Activated CD4-positive, alpha-beta T cell treated with anti-CD3 and anti-CD28 coated beads for 36 hours (primary cell): ENCODE measurements at regions not wholly inside any gene's neighbourhood (a gene's known extent, or its start where the extent isn't known, plus 50 kb on each side); places are given as distances from the start of the nearest gene placed in this dataset.

Experiments
- ATAC-seq: fragments of 200-7000 bp; cut with Tn5 transposase; one replicate; pipeline ENCODE4 v1.10.0; 2021; ENCODE audit warnings: mild to moderate bottlenecking, moderate library complexity
- CTCF ChIA-PET: fragments of 350-600 bp; sonication (Branson Sonifier 250); formaldehyde crosslinking; loops from one replicate; lab custom pipeline; 2021; ENCODE audit warnings: antibody characterized with exemption; lab: Charles Lee
- POLR2A ChIA-PET: fragments of 350-600 bp; sonication (Branson Sonifier 250); formaldehyde crosslinking; loops from one replicate; lab custom pipeline; 2021; ENCODE audit warnings: antibody characterized with exemption, inconsistent platforms; lab: Charles Lee
- DNase-seq: peaks from one replicate; pipeline ENCODE4 v3.0.0-alpha.2; 2020
- H3K27ac Mint-ChIP-seq: one replicate; pipeline ENCODE4 v1.8.0; 2021; ENCODE audit warnings: mixed read lengths
- H3K27me3 Mint-ChIP-seq: one replicate; pipeline ENCODE4 v1.8.0; 2021; ENCODE audit warnings: mixed read lengths
- H3K36me3 Mint-ChIP-seq: one replicate; pipeline ENCODE4 v1.8.0; 2021; ENCODE audit warnings: low read depth, mixed read lengths
- H3K4me1 Mint-ChIP-seq: one replicate; pipeline ENCODE4 v1.8.0; 2021; ENCODE audit warnings: mixed read lengths
- H3K4me3 Mint-ChIP-seq: one replicate; pipeline ENCODE4 v1.8.0; 2021; ENCODE audit warnings: mild to moderate bottlenecking, moderate library complexity, mixed read lengths
- H3K9me3 Mint-ChIP-seq: one replicate; pipeline ENCODE4 v1.8.0; 2021; ENCODE audit warnings: low read depth, mixed read lengths
- intact Hi-C, 2 experiments: fragments of 100-400 bp; cut with DNase I in 1 of 2; cut with micrococcal nuclease in 1 of 2; formaldehyde crosslinking; loops; one replicate each; pipeline versions ENCODE4 v1.14.2 to v1.15.1; 2022 to 2024; cut with DNase I, micrococcal nuclease

GRCh38 chr5:145598184-145598583 is 237.0 kb downstream of the PRELID2 start:
- ATAC-seq = no peak
- ChIA-PET CTCF (no interaction called here), POLR2A (interaction anchor here (0.6 kb wide), 1 partner anchor 74 kb away, joined by 6 read pairs; no protein-coding TSS in a partner anchor)
- Mint-ChIP-seq H3K27ac (no peak overlapping the region), H3K36me3 (no peaks in the 10 kb centered on the region), H3K27me3 (no peaks in the 10 kb centered on the region), H3K4me1 (no peaks in the 10 kb centered on the region), H3K9me3 (peaks cover 2% of the 10 kb centered on the region), H3K4me3 (no peak overlapping the region)
- no peak for DNase-seq
- intact Hi-C loops = no loop called here

GRCh38 chr5:145591578-145591977 is 243.6 kb downstream of the PRELID2 start:
- intact Hi-C loops = no loop called here
- no peak for DNase-seq
- ATAC-seq = no peak
- Mint-ChIP-seq H3K4me3 (no peak overlapping the region), H3K4me1 (peaks cover 7% of the 10 kb centered on the region), H3K36me3 (no peaks in the 10 kb centered on the region), H3K9me3 (peaks cover 3% of the 10 kb centered on the region), H3K27me3 (no peaks in the 10 kb centered on the region), H3K27ac (no peak overlapping the region)
- POLR2A ChIA-PET = no interaction called here
- CTCF ChIA-PET = no interaction called here

GRCh38 chr5:145589063-145589462 is 246.1 kb downstream of the PRELID2 start:
- H3K9me3 Mint-ChIP-seq = peaks cover 6% of the 10 kb centered on the region
- H3K4me1 Mint-ChIP-seq = peaks cover 7% of the 10 kb centered on the region
- no peak overlapping the region for H3K27ac Mint-ChIP-seq
- no peak overlapping the region for H3K4me3 Mint-ChIP-seq
- no peaks in the 10 kb centered on the region for H3K36me3 Mint-ChIP-seq
- no peaks in the 10 kb centered on the region for H3K27me3 Mint-ChIP-seq
- ChIA-PET CTCF (no interaction called here), POLR2A (no interaction called here)
- no peak for ATAC-seq
- no peak for DNase-seq
- intact Hi-C loops = no loop called here

- no peak overlapping the region for H3K27ac Mint-ChIP-seq
- H3K36me3 Mint-ChIP-seq = no peaks in the 10 kb centered on the region
- ATAC-seq = no peak
- ChIA-PET CTCF (no interaction called here), POLR2A (no interaction called here)
- intact Hi-C loops = no loop called here
- H3K4me3 Mint-ChIP-seq = no peak overlapping the region
- peaks cover 6% of the 10 kb centered on the region for H3K9me3 Mint-ChIP-seq
- no peaks in the 10 kb centered on the region for H3K27me3 Mint-ChIP-seq
- H3K4me1 Mint-ChIP-seq = peaks cover 7% of the 10 kb centered on the region
- DNase-seq = no peak
These were observed 246.6 kb downstream of the PRELID2 start for GRCh38 chr5:145588558-145588957.

- POLR2A ChIA-PET = no interaction called here
- CTCF ChIA-PET = no interaction called here
- no peak for ATAC-seq
- Mint-ChIP-seq H3K27me3 (no peaks in the 10 kb centered on the region), H3K4me3 (no peak overlapping the region), H3K9me3 (peaks cover 6% of the 10 kb centered on the region), H3K4me1 (peaks cover 7% of the 10 kb centered on the region), H3K36me3 (no peaks in the 10 kb centered on the region), H3K27ac (no peak overlapping the region)
- intact Hi-C loops = no loop called here
- DNase-seq = no peak
These were observed 247.0 kb downstream of the PRELID2 start for GRCh38 chr5:145588113-145588512.

GRCh38 chr5:145587710-145588109 is 247.4 kb downstream of the PRELID2 start:
- ChIA-PET POLR2A (no interaction called here), CTCF (no interaction called here)
- Mint-ChIP-seq H3K27ac (no peak overlapping the region), H3K4me1 (peaks cover 7% of the 10 kb centered on the region), H3K36me3 (no peaks in the 10 kb centered on the region), H3K4me3 (no peak overlapping the region), H3K27me3 (no peaks in the 10 kb centered on the region), H3K9me3 (peaks cover 6% of the 10 kb centered on the region)
- intact Hi-C loops = no loop called here
- peak; percentile 31 for DNase-seq
- ATAC-seq = peak; percentile 83

GRCh38 chr5:145587308-145587672 is 247.9 kb downstream of the PRELID2 start:
- Mint-ChIP-seq H3K27ac (no peak overlapping the region), H3K4me1 (peaks cover 7% of the 10 kb centered on the region), H3K9me3 (peaks cover 6% of the 10 kb centered on the region), H3K4me3 (no peak overlapping the region), H3K27me3 (no peaks in the 10 kb centered on the region), H3K36me3 (no peaks in the 10 kb centered on the region)
- ChIA-PET POLR2A (no interaction called here), CTCF (no interaction called here)
- ATAC-seq (no peak), DNase-seq (no peak)
- intact Hi-C loops = no loop called here

- DNase-seq = no peak
- Mint-ChIP-seq H3K36me3 (no peaks in the 10 kb centered on the region), H3K4me1 (peaks cover 7% of the 10 kb centered on the region), H3K4me3 (no peak overlapping the region), H3K27ac (no peak overlapping the region), H3K27me3 (no peaks in the 10 kb centered on the region), H3K9me3 (peaks cover 6% of the 10 kb centered on the region)
- ChIA-PET CTCF (no interaction called here), POLR2A (no interaction called here)
- intact Hi-C loops = no loop called here
- ATAC-seq = no peak
These were observed 248.4 kb downstream of the PRELID2 start for GRCh38 chr5:145586661-145587307.

GRCh38 chr5:145585443-145586148 is 249.5 kb downstream of the PRELID2 start:
- DNase-seq (no peak), ATAC-seq (no peak)
- Mint-ChIP-seq H3K4me1 (peaks cover 7% of the 10 kb centered on the region), H3K27me3 (no peaks in the 10 kb centered on the region), H3K27ac (no peak overlapping the region), H3K36me3 (no peaks in the 10 kb centered on the region), H3K4me3 (no peak overlapping the region), H3K9me3 (peaks cover 12% of the 10 kb centered on the region)
- CTCF ChIA-PET = no interaction called here
- POLR2A ChIA-PET = no interaction called here
- intact Hi-C loops = no loop called here

- Mint-ChIP-seq H3K36me3 (no peaks in the 10 kb centered on the region), H3K9me3 (peaks cover 20% of the 10 kb centered on the region), H3K27me3 (no peaks in the 10 kb centered on the region), H3K27ac (no peak overlapping the region), H3K4me3 (no peak overlapping the region), H3K4me1 (no peaks in the 10 kb centered on the region)
- ATAC-seq (no peak), DNase-seq (no peak)
- intact Hi-C loops = no loop called here
- CTCF ChIA-PET = no interaction called here
- POLR2A ChIA-PET = no interaction called here
These were observed 255.8 kb downstream of the PRELID2 start for GRCh38 chr5:145579301-145579700.

- ATAC-seq (no peak), DNase-seq (no peak)
- Mint-ChIP-seq H3K27ac (no peak overlapping the region), H3K36me3 (no peaks in the 10 kb centered on the region), H3K27me3 (no peaks in the 10 kb centered on the region), H3K4me3 (no peak overlapping the region), H3K4me1 (no peaks in the 10 kb centered on the region), H3K9me3 (peaks cover 14% of the 10 kb centered on the region)
- CTCF ChIA-PET = no interaction called here
- intact Hi-C loops = no loop called here
- POLR2A ChIA-PET = no interaction called here
These were observed 260.1 kb downstream of the PRELID2 start for GRCh38 chr5:145574889-145575573.

- ChIA-PET POLR2A (no interaction called here), CTCF (no interaction called here)
- H3K36me3 Mint-ChIP-seq = no peaks in the 10 kb centered on the region
- H3K27me3 Mint-ChIP-seq = no peaks in the 10 kb centered on the region
- H3K27ac Mint-ChIP-seq = no peak overlapping the region
- no peak overlapping the region for H3K4me3 Mint-ChIP-seq
- ATAC-seq (no peak), DNase-seq (no peak)
- intact Hi-C loops = no loop called here
- peaks cover 5% of the 10 kb centered on the region for H3K9me3 Mint-ChIP-seq
- H3K4me1 Mint-ChIP-seq = no peaks in the 10 kb centered on the region
These were observed 266.6 kb downstream of the PRELID2 start for GRCh38 chr5:145568581-145568980.
